ENCODE measurements at regions not wholly inside any gene's neighbourhood (a gene's known extent, or its start where the extent isn't known, plus 50 kb on each side); places are given as distances from the start of the nearest gene placed in this dataset.

GRCh38 chr7:34207810-34208209 lies 302.5 kb downstream of the BMPER start:
- no peak for DNase-seq (ENCODE audit: low spot score)
- TF ChIP-seq CTCF (IDR thresholded peaks at IDR 0.05): no peak
- no peak for ATAC-seq (ENCODE audit: low FRiP score)

GRCh38 chr7:34208878-34209621 lies 303.7 kb downstream of the BMPER start:
- no peak for DNase-seq (ENCODE audit: low spot score)
- no peak for TF ChIP-seq CTCF (IDR thresholded peaks at IDR 0.05)
- no peak for ATAC-seq (ENCODE audit: low FRiP score)

- DNase-seq (ENCODE audit: low spot score): no peak
- no peak for TF ChIP-seq CTCF (IDR thresholded peaks at IDR 0.05)
- ATAC-seq (ENCODE audit: low FRiP score): no peak
Observed at GRCh38 chr7:34211018-34211417, 305.7 kb downstream of the BMPER start.

- TF ChIP-seq CTCF (IDR thresholded peaks at IDR 0.05): no peak
- DNase-seq (ENCODE audit: low spot score): no peak
- ATAC-seq (ENCODE audit: low FRiP score): no peak
Observed at GRCh38 chr7:34217972-34218371, 312.6 kb downstream of the BMPER start.

- no peak for DNase-seq (ENCODE audit: low spot score)
- TF ChIP-seq CTCF (IDR thresholded peaks at IDR 0.05): no peak
- no peak for ATAC-seq (ENCODE audit: low FRiP score)
Observed at GRCh38 chr7:34219153-34219718, 313.9 kb downstream of the BMPER start.

- TF ChIP-seq CTCF (IDR thresholded peaks at IDR 0.05): no peak
- DNase-seq (ENCODE audit: low spot score): no peak
- ATAC-seq (ENCODE audit: low FRiP score): no peak
Observed at GRCh38 chr7:34220506-34221185, 315.3 kb downstream of the BMPER start.
